ENCODE measurements at regions not wholly inside any gene's neighbourhood (a gene's known extent, or its start where the extent isn't known, plus 50 kb on each side); places are given as distances from the start of the nearest gene placed in this dataset.
A peak's percentile ranks its signal among the peaks of the same experiment; 100 is the strongest.
"Not testable (repeated sequence)": the region's sequence is repeated elsewhere in the genome, so short reads cannot be mapped to it uniquely, and the experiment has no call there.

DNA sequence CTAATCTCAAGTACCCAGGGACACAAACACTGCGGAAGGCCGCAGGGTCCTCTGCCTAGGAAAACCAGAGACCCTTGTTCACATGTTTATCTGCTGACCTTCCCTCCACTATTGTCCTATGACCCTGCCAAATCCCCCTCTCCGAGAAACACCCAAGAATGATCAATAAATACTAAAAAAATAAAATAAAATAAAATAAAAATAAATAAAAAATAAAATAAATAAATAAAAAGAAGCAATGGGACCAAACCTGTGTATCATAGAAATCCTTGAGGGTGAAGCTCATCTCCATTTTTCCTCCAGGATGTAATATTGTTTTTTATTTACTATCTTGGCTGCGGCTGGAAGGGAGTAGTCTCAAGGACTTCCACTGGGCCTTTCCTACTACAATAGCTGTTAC, 82.0 kb upstream of the CMKLR1 start:
- not testable (repeated sequence) for DNase-seq

DNA sequence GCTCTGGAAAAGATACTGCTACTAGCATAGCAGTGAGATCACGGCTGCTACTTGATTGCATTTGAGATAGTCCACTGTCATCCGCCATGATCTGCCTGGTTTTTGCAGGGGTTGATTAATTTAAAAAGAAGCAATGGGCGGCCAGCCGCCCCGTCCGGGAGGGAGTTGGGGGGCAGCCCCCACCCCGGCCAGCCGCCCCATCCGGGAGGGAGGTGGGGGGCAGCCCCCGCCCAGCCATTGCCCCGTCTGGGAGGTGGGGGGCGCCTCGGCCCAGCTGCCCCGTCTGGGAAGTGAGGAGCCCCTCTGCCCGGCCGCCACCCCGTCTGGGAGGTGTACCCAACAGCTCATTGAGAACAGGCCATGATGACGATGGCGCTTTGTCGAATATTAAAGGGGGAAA, 81.3 kb upstream of the CMKLR1 start:
- not testable (repeated sequence) for DNase-seq

GRCh38 chr12:108419949-108420348, 80.8 kb upstream of the CMKLR1 start:
- no peak for DNase-seq

DNA sequence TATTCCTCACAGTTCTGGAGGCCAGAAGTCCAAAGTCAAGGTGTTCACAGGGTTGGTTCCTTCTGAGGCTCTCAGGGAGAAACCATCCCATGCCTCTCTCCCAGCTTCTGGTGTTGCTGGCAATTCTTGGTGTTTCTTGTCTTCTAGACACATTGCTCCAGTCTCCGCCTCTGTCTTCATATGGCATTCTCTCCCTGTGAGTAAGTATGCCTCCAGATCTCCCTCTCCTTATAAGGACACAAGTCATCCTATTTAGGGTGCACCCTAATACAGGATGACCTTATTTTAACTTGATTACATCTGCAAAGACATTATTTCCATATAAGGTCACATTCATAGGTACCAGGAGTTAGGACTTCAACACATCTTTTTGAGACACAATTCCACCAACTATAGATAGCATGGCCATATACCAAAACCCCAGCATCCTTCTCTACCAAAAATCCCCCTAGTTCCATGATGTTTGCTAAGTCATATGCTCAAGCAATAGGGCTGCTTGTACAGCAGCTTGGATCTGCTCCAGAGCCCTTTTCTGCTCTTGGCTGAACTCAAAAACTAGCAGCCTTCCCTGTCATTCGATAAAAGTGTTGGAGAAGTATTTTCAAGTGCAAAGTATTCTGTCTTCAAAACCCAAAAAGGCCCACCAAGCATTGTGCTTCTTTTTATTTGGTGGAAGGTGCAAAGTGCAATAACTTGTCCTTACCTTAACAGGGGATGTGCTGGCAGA, 79.2 kb upstream of the CMKLR1 start:
- no peak for DNase-seq

DNA sequence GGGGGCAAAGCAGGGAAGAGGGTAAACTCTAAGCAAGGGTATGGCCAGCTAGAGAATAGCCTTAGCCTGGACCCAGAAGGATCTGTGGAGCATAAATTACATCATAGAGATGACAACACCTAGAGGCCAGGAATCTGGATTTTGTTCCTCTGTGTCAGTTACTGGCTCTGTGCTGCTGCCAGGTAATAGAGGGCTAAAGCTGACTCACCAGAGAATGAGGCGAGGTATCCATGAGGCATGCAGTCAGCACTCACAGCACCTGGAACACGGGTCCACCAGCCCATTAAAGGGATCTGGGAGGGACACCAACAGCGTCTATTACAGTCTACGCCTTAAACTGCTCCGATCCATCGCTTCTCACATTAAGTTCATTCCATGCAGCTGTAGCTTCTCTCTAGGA, 74.9 kb upstream of the CMKLR1 start:
- no peak for DNase-seq

DNA sequence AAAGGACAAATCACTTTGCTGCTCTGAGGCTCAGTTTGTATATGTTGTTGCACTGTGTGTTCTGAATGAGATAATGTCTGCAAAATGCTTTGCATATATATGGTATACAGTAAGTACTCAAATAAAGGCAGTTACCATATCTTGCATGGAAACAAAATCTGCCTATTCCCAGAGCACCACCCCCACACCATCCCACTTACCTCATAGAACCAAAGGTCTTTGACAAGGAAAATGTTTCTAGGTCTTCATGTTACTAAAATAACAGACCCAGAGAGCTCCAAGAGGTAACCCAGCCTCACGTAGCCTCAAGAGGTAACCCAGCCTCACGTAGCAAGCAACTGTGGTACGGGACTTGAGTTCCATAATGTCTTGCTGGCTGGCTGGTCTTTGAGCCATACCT, 71.6 kb upstream of the CMKLR1 start:
- DNase-seq = no peak

GRCh38 chr12:108409481-108409880, 70.4 kb upstream of the CMKLR1 start:
- DNase-seq = no peak

GRCh38 chr12:108403952-108404351, 64.8 kb upstream of the CMKLR1 start:
- DNase-seq = no peak

DNA sequence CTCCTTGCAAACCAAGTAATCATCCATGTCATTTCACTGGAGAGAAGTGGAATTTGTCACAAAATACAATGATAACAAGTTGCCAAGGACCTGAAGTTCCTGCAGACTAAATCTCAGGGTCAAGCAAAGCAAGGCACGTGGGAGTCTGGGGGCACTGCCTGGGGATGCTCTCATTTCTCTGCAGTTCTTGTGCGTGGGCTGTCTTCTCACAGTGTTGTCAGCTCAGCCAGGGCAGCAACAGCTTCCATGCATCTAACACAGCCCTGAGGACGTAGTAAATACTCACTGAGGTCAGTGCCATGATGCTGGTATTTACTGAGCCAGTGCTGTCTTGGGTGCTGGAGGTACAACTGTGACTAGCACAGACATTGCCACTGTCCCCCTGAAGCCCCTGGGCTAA, 62.9 kb upstream of the CMKLR1 start:
- no peak for DNase-seq

- no peak for DNase-seq
Observed at GRCh38 chr12:108400900-108401480, 61.9 kb upstream of the CMKLR1 start.

DNA sequence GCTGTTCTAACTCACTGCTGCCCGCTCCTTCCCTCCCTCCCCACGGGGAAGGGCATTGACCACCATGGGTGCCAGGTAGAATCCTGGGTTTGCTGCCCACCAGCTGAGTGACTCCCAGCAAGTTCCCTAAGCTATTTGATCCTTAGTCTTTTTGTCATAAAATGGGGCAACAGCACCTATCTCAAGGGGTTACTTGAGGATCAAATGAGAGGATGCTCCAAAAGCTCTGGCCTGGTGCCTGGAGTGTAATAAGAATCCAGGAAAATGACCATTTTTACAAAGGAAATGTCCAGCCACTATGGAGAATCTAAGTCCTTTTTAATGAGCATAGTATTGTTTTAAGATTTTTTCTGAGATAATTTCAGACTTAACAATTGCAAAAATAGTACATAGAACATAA, 61.4 kb upstream of the CMKLR1 start:
- DNase-seq = no peak

GRCh38 chr12:108400056-108400455, 60.9 kb upstream of the CMKLR1 start:
- no peak for DNase-seq

DNA sequence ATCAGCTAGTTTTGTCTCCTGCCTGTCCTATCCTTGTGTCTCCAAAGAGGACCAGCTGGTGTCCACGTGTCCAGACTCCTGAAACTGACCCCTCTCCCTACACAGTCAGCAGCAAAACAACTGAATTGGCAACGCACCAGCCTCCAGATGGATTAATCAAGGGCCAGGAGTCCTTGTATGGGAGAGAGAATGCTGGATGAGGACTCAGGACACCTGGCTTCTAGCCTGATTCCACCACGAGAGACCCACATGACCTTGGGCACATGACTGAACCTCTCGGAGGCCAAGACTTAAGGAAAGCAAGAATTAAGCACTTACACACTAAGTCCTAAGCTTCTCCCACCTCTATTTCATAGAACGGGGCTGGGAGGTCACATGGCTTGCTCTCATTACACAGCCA, 60.4 kb upstream of the CMKLR1 start:
- no peak for DNase-seq

GRCh38 chr12:108394196-108394595, 55.1 kb upstream of the CMKLR1 start:
- DNase-seq = peak; percentile 3

DNA sequence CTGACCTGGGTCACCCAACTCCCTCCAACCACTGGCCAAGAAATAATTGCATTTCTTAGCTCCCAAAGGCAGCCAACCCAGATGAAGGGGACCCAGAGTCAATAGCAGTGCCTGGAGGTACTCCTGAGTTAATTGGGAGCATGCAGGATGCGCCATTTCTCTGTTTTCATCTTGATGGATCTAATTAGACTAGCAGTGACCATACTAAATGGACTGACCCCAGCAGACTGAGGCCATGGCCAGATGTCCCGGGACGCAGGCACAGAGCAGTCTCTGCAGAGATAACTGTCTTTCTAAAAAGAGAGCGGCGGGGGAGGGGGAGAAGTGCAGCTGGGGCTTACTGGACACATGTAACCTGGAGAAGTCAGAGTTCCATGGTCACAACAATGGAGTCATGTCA, 53.2 kb upstream of the CMKLR1 start:
- DNase-seq = no peak

DNA sequence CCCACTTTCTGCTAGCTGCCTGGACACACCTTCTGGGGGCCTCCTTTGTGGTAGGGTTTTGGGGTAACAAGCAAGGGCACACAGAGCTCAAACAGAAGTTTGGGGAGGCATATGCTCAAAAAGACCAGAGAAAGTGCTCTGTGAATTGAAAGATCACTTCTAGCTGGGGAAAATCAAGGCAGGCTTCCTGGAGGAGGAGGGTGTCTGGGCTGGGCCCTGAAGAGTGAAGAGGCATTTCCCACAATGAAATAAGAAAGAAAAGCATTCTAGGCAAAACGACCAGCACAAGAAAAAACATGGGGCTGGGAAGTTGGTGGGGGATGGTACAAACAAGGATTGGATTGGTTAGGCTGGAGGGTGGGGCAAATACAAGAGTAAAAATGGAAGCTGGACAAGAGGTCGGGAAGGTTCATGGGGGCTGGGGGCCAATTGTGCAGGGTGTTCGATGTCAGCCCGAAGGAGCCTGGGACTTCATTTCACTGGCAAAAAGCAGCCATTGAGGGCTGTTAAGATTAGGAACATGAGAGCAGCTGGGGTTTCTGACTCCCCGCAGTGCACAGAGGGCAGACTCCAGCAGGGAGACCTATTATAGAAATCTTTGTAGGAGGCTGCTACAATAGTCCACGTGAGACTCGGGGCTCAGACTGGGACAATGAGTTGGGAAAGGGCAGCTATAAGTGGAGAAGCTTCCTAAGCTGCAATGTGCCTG, 51.5 kb upstream of the CMKLR1 start:
- no peak for DNase-seq

GRCh38 chr12:108389544-108389943, 50.4 kb upstream of the CMKLR1 start:
- no peak for DNase-seq

Data from midbrain (tissue), 1 donor.